ENCODE measurements at regions not wholly inside any gene's neighbourhood (a gene's known extent, or its start where the extent isn't known, plus 50 kb on each side); places are given as distances from the start of the nearest gene placed in this dataset.

DNA sequence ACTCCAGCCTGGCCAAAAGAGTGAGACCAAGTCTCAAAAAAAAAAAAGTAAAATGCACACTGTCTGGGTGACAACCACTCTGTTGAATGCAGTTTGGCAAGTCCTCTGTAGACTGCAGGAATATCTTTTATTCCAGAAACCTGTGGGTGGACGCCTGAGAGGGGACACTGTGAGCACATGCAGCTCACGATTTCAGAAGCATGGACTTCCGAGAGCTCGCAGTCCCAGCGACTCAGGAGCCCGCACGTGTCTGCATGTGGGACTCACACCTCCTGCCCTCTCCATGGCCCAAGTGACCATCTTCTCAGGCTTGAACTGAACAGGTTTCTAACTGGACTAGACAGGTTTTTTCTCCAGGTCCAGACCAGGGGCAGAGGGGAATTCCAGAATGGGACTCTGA lies 388.6 kb upstream of the IRX2 start:
- no peak overlapping the region for H3K9ac ChIP-seq (ENCODE audit: low read length in 3 of 3)
- H3K36me3 ChIP-seq (ENCODE audit: control insufficient read depth in 2 of 3, insufficient read depth in 3 of 3, low read length in 3 of 3): no peaks in the 10 kb centered on the region
- DNase-seq (no peak), FAIRE-seq (no peak)
- intact Hi-C loops (cut with DNase I): no loop called here
- no peaks in the 10 kb centered on the region for H3K4me1 ChIP-seq (ENCODE audit: control insufficient read depth in 2 of 3, insufficient read depth in 2 of 3, low read depth in 1 of 3, low read length in 3 of 3)
- no peak overlapping the region for H3K27ac ChIP-seq (ENCODE audit: low read depth in 2 of 2, low read length in 2 of 2)
- TF ChIP-seq, protein P1, sequence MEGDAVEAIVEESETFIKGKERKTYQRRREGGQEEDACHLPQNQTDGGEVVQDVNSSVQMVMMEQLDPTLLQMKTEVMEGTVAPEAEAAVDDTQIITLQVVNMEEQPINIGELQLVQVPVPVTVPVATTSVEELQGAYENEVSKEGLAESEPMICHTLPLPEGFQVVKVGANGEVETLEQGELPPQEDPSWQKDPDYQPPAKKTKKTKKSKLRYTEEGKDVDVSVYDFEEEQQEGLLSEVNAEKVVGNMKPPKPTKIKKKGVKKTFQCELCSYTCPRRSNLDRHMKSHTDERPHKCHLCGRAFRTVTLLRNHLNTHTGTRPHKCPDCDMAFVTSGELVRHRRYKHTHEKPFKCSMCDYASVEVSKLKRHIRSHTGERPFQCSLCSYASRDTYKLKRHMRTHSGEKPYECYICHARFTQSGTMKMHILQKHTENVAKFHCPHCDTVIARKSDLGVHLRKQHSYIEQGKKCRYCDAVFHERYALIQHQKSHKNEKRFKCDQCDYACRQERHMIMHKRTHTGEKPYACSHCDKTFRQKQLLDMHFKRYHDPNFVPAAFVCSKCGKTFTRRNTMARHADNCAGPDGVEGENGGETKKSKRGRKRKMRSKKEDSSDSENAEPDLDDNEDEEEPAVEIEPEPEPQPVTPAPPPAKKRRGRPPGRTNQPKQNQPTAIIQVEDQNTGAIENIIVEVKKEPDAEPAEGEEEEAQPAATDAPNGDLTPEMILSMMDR (IDR thresholded peaks at IDR 0.05; ENCODE audit: borderline replicate concordance, extremely low read depth, insufficient read depth): no peak
- no peaks in the 10 kb centered on the region for H3K27me3 ChIP-seq (ENCODE audit: control insufficient read depth, insufficient read depth, low read length)
- H3K9me3 ChIP-seq (ENCODE audit: control insufficient read depth in 2 of 3, insufficient read depth in 1 of 3, low read length in 3 of 3): no peaks in the 10 kb centered on the region
- H3K4me3 ChIP-seq (ENCODE audit: low read length in 3 of 3): no peak overlapping the region

DNA sequence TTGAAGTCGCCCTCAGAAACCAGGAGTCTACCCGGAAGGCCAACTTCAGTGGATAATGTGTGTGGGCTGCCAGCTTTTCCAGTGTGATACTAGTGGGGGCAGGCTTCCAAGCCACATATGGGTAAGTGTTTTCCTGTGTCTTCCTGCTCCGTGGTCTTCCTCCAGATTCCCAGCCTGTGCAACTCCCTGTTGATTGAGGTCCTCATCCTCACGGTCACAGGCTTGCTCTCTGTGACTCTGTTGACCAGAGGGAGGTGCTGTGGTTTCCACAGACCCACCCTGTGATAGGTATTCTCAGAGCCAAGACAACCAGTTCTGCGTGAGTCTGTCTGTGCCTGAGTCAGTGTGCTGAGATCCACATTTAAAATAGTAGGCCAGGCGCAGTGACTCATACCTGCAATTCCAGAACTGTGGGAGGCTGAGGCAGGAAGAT lies 388.0 kb upstream of the IRX2 start:
- intact Hi-C loops (cut with DNase I): no loop called here
- Histone ChIP-seq H3K4me3 (ENCODE audit: low read length in 3 of 3) (no peak overlapping the region), H3K4me1 (ENCODE audit: control insufficient read depth in 2 of 3, insufficient read depth in 2 of 3, low read depth in 1 of 3, low read length in 3 of 3) (no peaks in the 10 kb centered on the region), H3K9ac (ENCODE audit: low read length in 3 of 3) (no peak overlapping the region), H3K27ac (ENCODE audit: low read depth in 2 of 2, low read length in 2 of 2) (no peak overlapping the region), H3K36me3 (ENCODE audit: control insufficient read depth in 2 of 3, insufficient read depth in 3 of 3, low read length in 3 of 3) (no peaks in the 10 kb centered on the region), H3K27me3 (ENCODE audit: control insufficient read depth, insufficient read depth, low read length) (no peaks in the 10 kb centered on the region), H3K9me3 (ENCODE audit: control insufficient read depth in 2 of 3, insufficient read depth in 1 of 3, low read length in 3 of 3) (no peaks in the 10 kb centered on the region)
- FAIRE-seq: no peak
- TF ChIP-seq, protein P1 (IDR thresholded peaks at IDR 0.05; ENCODE audit: borderline replicate concordance, extremely low read depth, insufficient read depth): no peak
- no peak for DNase-seq

DNA sequence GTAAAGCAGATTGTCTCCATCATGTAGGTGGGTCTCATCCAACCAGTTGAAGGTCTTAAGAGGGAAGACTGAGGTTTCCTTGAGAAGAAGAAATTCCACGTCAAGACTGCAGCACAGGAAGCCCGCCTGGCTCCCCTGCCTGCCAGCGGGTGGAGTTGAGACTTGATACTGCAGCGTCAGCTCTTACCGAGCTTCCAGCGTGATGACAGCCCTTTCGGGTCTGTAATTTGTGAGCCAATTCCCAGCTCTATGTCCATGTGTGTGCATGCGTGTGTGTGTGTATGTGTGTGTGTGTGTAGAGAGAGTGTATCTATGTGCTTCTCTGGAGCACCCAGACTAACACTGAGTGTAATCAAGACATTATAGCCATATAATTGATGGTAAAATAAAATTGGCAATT lies 379.7 kb upstream of the IRX2 start:
- DNase-seq (no peak), FAIRE-seq (no peak)
- no peaks in the 10 kb centered on the region for H3K4me1 ChIP-seq (ENCODE audit: control insufficient read depth in 2 of 3, insufficient read depth in 2 of 3, low read depth in 1 of 3, low read length in 3 of 3)
- no peaks in the 10 kb centered on the region for H3K27me3 ChIP-seq (ENCODE audit: control insufficient read depth, insufficient read depth, low read length)
- H3K9ac ChIP-seq (ENCODE audit: low read length in 3 of 3): no peak overlapping the region
- H3K9me3 ChIP-seq (ENCODE audit: control insufficient read depth in 2 of 3, insufficient read depth in 1 of 3, low read length in 3 of 3): no peaks in the 10 kb centered on the region
- no peak overlapping the region for H3K4me3 ChIP-seq (ENCODE audit: low read length in 3 of 3)
- H3K27ac ChIP-seq (ENCODE audit: low read depth in 2 of 2, low read length in 2 of 2): no peak overlapping the region
- intact Hi-C loops (cut with DNase I): no loop called here
- TF ChIP-seq, protein P1 (IDR thresholded peaks at IDR 0.05; ENCODE audit: borderline replicate concordance, extremely low read depth, insufficient read depth): no peak
- H3K36me3 ChIP-seq (ENCODE audit: control insufficient read depth in 2 of 3, insufficient read depth in 3 of 3, low read length in 3 of 3): no peaks in the 10 kb centered on the region

DNA sequence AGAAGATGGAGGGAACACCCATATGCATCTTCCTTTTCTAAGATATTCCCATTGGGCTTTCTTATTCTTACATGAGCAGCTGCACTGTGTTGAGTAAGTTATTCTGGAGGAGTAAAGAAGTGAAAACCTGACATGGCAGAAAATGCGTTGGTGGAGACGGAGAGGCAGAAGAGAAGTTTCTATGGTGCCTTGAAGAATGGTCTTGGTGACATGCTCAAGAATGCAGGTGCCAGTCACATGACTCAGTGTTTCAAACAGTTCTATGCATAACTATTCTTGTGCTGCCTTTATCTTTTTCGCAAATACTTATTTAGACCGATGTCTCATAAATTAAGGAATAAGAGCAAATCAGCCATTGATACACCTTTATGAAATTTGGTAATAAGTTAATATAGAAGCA lies 377.8 kb upstream of the IRX2 start:
- Histone ChIP-seq H3K9me3 (ENCODE audit: control insufficient read depth in 2 of 3, insufficient read depth in 1 of 3, low read length in 3 of 3) (no peaks in the 10 kb centered on the region), H3K4me3 (ENCODE audit: low read length in 3 of 3) (no peak overlapping the region), H3K9ac (ENCODE audit: low read length in 3 of 3) (no peak overlapping the region), H3K27ac (ENCODE audit: low read depth in 2 of 2, low read length in 2 of 2) (no peak overlapping the region), H3K27me3 (ENCODE audit: control insufficient read depth, insufficient read depth, low read length) (no peaks in the 10 kb centered on the region), H3K36me3 (ENCODE audit: control insufficient read depth in 2 of 3, insufficient read depth in 3 of 3, low read length in 3 of 3) (no peaks in the 10 kb centered on the region), H3K4me1 (ENCODE audit: control insufficient read depth in 2 of 3, insufficient read depth in 2 of 3, low read depth in 1 of 3, low read length in 3 of 3) (no peaks in the 10 kb centered on the region)
- intact Hi-C loops (cut with DNase I): no loop called here
- DNase-seq (no peak), FAIRE-seq (no peak)
- TF ChIP-seq, protein P1 (IDR thresholded peaks at IDR 0.05; ENCODE audit: borderline replicate concordance, extremely low read depth, insufficient read depth): no peak
